AML-193 (cell line): ENCODE measurements at regions not wholly inside any gene's neighbourhood (a gene's known extent, or its start where the extent isn't known, plus 50 kb on each side); places are given as distances from the start of the nearest gene placed in this dataset.

ENCODE experiments used
- DNase-seq, 2 experiments: peaks; one replicate each; lab custom pipeline; 2025; lab: John Stamatoyannopoulos, UW

- no peak for DNase-seq
Observed at GRCh38 chr4:13316354-13316753, 167.8 kb downstream of the RAB28 start.

DNA sequence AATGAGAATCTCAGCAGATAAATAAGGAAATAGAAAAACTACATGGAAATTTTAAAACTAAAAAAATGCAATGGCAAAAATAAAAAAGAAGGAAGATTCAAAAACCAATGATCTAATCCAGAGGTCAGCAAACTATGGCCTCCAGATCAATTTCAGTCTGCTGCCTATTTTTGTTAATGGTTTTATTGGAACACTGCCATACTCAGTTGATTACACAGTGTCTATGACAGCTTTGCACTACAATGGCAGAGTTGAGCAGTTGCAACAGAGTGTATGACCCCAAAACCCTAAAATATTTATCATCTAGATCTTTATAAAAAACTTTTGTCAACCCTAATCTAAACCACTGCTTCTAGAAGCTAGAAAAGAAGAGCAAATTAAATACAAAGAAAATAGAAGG is 170.3 kb downstream of the RAB28 start:
- no peak for DNase-seq

DNA sequence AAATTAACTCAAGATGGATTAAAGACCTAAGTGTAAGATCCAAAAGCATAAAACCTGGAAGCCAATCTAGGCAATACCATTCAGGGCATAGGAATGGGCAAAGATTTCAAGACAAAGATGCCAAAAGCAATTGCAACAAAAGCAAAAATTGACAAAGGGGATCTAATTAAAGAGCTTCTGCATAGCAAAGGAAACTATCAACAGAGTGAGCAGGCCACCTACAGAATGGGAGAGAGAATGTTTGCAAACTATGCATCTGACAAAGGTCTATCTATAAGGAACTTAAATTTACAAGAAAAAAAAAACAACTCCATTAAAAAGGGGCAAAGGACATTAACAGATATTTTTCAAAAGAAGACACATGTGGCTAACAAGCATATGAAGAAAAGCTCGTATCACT is 171.9 kb downstream of the RAB28 start:
- no peak for DNase-seq

DNA sequence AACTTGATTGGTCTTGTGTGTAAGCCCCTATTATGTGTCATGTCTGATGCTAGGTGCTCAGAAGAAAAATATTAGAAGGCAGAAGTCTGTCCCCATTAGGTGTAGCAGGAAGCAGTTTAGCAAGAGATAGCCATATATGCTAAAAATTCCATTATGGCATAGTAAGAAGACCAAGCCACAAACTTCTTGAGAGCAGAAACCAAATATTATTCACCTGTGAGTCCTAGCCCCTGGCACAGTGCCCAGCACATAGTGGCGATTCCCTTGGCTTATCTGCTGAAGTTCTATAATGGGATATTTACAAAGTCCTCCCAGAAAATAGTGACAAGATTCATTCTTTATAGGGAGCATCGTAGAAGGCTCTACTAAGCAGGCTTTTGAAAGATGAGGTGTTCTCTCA is 174.4 kb downstream of the RAB28 start:
- DNase-seq: no peak

DNA sequence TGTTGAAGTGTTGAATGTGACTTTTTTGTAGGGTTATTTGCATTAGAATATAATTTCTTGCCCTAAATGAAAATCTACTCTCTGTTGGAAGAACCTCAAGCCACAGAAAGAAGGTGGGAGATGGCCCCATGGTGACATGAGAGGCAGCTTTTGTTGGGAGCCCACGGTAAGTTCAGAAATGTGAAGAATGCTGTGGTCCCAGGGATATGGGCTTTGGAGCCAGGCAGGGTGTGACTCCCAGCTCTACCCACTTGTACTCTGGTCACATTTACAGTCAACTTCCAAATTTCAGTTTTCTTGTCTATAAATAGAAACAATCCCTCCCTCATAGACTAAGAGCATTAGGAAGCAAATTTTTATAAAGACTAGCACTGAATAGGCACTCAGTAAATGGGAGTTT is 177.8 kb downstream of the RAB28 start:
- no peak for DNase-seq

DNA sequence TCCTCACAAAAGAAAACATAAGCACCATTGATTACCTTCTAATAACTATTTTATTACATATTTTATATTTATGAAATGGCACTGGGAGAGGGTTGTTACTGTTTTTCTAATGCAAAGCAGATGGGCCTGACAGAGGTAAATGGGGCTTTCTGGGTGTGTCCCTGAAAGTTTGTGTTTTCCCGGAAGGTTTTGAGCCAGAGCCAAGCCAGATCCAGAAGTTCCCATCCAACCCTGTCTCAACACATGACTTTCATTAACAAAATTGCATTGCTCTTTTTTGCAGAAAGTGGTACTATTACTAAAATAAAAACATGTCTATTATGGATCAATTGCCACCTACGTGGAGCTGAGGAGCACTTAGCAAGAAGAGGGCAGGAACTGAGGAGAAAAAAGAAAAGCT is 181.3 kb downstream of the RAB28 start:
- DNase-seq: no peak

DNA sequence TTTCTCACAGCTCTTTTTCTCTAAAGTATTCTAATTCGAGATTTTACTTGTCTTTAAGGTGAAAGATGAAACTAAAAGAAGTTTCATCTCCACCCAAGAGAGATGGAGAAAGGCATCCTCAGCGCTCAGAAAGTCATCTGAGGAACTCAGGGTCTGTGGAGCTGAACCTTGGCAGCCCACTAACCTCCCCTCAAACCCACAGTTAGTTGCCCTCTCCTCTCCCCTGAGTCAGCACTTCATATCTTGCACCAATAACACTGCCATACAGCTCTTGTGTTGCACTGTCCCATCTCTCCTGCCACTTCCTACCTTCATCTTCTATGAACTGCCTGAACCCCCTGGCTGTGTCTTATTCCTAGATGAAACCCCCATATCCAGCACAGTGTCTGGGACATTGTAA is 184.8 kb downstream of the RAB28 start:
- no peak for DNase-seq

DNA sequence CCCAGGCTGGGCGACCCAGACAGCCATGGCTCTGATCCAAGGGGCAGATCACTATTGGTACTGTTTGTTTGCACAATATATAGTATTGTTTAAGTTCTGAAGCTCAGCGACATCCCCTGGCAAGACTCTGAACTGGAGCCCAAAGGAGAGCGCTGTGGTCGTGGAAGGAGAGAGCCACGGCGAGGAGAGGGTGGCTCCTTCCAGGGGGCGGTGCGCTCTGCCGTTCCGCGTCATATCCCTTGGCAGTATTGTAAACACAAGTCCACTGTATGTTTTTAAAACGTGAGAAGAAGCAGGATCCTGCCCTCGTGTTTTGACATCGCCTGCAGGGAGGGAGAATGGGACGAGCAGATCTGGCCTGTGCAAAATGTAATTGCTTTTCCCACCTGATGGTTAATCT is 185.5 kb downstream of the RAB28 start:
- DNase-seq: no peak

GRCh38 chr4:13296986-13297385 is 187.2 kb downstream of the RAB28 start:
- no peak for DNase-seq

DNA sequence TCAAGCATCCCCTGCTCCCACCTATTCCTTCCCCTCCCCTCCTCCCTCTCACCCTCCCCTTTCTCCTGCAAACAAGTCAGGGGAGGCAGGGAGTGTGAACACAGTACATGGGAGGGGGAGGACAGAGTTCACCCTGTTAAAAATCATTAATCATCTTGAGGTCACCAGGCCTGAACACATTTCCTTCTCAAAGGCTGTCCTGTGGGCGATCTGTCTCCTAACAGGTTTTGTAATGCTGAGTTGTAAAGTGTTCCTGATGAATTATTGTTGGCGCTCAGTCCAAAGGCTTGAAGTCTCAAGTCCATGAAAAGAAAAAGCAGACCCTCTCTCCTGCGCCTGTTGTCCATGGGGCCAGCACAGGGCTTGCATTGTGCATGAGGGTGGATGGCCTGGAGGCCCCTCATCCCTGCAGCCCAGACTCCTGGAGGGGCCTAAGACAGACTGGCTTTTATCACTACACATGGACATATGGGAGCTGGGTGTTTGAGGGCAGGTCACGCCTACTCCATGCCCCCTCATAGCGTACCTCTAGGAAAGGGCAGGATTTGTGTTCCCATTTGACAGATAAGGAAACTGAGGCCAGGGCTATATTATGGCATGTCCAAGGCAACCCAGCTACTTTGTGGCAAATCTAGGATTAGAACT is 189.1 kb downstream of the RAB28 start:
- DNase-seq: no peak

- no peak for DNase-seq
Observed at GRCh38 chr4:13292372-13292771, 191.8 kb downstream of the RAB28 start.

DNA sequence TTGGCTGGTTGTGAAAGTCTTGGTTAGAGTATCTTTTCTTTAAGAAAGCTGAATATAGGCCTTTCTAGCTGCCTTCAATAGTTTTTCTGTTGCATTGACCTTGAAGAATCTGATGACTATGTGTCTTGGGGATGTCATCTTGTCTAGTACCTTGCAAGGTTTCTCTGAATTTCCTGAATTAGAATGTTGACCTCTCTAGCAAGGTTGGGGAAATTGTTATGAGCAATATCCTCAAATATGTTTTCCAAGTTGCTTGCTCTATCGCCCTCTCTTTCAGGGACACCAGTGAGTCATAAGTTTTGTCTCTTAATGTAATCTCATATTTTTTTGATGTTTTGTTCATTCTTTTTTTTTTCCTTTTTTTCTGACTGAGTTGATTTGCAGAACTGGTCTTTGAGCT is 194.7 kb downstream of the RAB28 start:
- DNase-seq: no peak

DNA sequence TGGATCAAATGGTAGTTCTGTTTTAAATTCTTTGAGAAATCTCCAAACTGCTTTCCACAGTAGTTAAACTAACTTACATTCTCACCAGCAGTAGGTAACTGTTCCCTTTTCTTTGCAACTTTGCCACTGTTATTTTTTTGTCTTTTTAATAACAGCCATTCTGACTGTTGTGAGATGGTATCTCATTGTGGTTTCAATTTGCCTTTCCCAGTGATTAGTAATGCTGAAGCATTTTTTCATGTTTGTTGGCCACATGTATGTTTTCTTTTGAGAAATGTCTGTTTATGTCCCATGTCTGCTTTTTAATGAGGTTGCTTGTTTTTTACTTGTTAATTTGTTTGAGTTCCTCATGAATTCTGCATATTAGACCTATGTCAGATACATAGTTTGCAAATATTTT is 198.8 kb downstream of the RAB28 start:
- no peak for DNase-seq

GRCh38 chr4:13284932-13285331 is 199.2 kb downstream of the RAB28 start:
- no peak for DNase-seq

DNA sequence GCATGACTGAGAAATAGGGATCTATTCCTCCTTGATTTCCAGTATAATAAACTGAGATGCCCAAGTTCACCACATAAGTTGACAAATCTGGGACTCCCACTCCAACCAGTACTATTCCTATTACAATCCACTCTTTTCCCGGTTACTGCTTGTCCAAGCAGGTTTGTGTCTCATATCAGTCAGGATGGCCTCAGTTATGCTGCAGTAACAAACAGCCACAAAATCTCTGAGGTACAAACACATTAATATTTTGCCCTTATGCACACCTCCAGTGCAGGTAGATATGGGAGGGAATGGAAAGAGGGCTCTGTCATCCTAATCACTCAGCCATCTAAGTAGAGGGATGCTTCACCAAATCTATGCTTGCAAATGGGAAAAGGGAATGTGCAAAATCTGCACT is 207.8 kb downstream of the RAB28 start:
- no peak for DNase-seq

DNA sequence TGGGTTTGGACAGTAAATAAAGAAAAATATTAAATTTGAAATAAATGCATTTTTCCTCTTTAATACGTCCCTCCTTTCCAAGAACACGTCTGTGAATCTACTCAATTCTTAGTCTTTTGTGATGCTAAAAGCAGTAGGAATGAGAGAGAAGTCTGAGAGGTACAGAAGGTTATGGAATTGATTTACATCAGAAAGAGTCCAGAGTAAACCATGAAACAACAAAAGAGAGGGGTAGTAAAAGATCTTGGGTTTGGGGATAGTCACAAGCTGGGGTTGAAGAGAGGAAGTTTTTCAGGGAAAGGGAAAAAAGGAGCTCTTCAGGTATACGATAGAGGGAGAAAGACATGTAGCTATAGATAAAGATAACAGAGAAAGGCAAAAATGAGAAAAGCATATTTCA is 215.4 kb downstream of the RAB28 start:
- DNase-seq: no peak

GRCh38 chr4:13268165-13268564 is 216.0 kb downstream of the RAB28 start:
- no peak for DNase-seq

- no peak for DNase-seq
Observed at GRCh38 chr4:13267091-13267490, 217.0 kb downstream of the RAB28 start.

DNA sequence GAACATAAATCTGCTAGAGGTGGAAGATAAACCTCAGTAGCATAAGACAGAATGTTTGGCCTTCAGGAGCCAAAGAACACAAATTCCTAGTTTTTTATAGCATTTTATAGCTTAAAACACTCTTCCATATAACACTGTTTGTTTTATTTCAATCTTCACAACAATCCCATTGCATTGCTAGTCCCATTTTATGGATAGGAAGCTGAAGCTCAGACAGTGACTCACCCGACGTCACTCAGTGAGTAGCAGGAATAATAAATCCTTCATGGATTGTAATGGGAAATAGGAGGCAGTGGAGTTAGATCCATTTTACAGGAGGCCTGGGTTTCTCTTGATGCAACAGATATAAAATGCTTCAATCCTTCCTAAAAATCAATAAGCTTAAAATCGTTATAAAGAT is 217.5 kb downstream of the RAB28 start:
- DNase-seq: no peak

GRCh38 chr4:13263967-13264525 is 220.1 kb downstream of the RAB28 start:
- DNase-seq: no peak

DNA sequence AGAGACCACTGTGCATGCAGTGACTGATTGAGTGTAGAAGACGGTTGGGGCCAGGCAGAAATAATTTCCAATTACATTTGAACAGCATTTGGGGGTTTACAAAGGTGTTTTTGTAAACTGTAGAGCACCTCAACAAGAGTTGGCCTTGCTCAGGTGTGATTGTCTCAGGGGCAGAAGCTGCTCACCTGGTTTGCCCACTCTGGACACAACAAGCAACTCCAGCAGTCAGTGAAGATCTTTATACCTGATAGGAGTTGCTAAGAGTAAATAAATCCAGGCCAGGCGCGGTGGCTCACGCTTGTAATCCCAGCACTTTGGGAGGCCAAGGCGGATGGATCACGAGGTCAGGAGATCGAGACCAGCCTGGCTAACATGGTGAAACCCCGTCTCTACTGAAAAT is 221.3 kb downstream of the RAB28 start:
- DNase-seq: no peak

- no peak for DNase-seq
Observed at GRCh38 chr4:13261486-13262257, 222.5 kb downstream of the RAB28 start.

- no peak for DNase-seq
Observed at GRCh38 chr4:13260513-13260912, 223.6 kb downstream of the RAB28 start.

DNA sequence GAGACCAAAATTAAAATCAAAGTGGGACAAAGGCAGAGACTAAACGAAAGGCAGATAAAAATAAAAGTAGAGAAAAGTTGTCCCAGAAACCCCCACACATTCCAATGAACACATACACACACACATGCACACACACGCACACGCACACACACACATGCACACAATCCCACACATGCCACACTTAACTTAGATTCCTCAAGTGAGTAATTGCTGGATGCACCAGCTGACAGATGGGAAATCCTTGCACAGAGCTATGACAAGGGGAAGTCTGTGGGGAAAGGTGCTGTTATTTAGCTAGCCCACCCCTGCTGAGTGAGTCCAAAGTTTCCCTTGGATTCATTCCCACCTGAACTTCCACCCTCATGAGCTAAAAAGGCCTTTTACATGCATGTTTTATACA is 233.9 kb downstream of the RAB28 start:
- no peak for DNase-seq
